HepG2 (cell line): ENCODE measurements at regions not wholly inside any gene's neighbourhood (a gene's known extent, or its start where the extent isn't known, plus 50 kb on each side); places are given as distances from the start of the nearest gene placed in this dataset.

Experiments
- ATAC-seq: fragments of 200-7000 bp; cut with Tn5 transposase; 3 replicates; pipeline ENCODE4 v1.9.1; 2020; ENCODE audit warnings: mild to moderate bottlenecking, moderate library complexity
- BruUV-seq: library from RNA; stranded (reverse); fragments of 400-500 nt; replicated peaks from 2 replicates; lab custom pipeline; 2021; lab: Mats Ljungman, UMichigan
- CTCF ChIA-PET: fragments of 300-600 bp; formaldehyde crosslinking; extraction: SDS; loops from one replicate; lab custom pipeline; 2021; ENCODE audit warnings: low total read pairs, inconsistent platforms, low intra/inter-chr PET ratio; lab: Yijun Ruan, JAX
- POLR2A ChIA-PET: fragments of 350-600 bp; sonication (Branson Sonifier 250); formaldehyde crosslinking; loops from one replicate; lab custom pipeline; 2020; ENCODE audit warnings: antibody characterized with exemption, inconsistent platforms; lab: Yijun Ruan, JAX
- DNase-seq: peaks from one replicate; pipeline ENCODE4 v3.0.0-alpha.2; 2015; ENCODE audit warnings: low spot score
- FAIRE-seq: peaks from 3 replicates; lab custom pipeline; 2011; peaks lifted over from hg19 to GRCh38; lab: Jason Lieb, UNC
- H2AFZ ChIP-seq: one replicate; pipeline ENCODE4 v1.6.1; 2011; ENCODE audit warnings: low read length, inconsistent platforms
- H3K27ac ChIP-seq: fragments of 300-600 bp; 3 replicates; pipeline ENCODE4 v1.8.0; 2011; ENCODE audit warnings: mixed run types, mild to moderate bottlenecking, mixed read lengths, low read length, inconsistent platforms; ENCODE audit not compliant: insufficient read depth; ENCODE audit errors: extremely low read length
- H3K27me3 ChIP-seq, 2 experiments: fragments of 200-600 bp in 1 of 2; 2 replicates in 1 of 2; 3 replicates in 1 of 2; pipeline versions ENCODE4 v1.6.0 to v1.8.0; 2011; ENCODE audit warnings: low read length in 2 of 2, mild to moderate bottlenecking in 2 of 2, moderate library complexity in 2 of 2, inconsistent platforms in 1 of 2; ENCODE audit not compliant: insufficient read depth in 2 of 2, control insufficient read depth in 1 of 2
- H3K36me3 ChIP-seq, 2 experiments: fragments of 200-600 bp in 1 of 2; replicated peaks in 1 of 2; 2 replicates in 1 of 2; 3 replicates in 1 of 2; pipeline versions ENCODE4 v1.5.1 to v1.8.0; 2011; ENCODE audit warnings: low read length in 2 of 2, inconsistent platforms in 1 of 2; ENCODE audit not compliant: insufficient read depth in 2 of 2, control insufficient read depth in 1 of 2
- H3K4me1 ChIP-seq: 2 replicates; pipeline ENCODE4 v1.5.1; 2012; ENCODE audit warnings: low read length, inconsistent platforms; ENCODE audit not compliant: insufficient read depth
- H3K4me2 ChIP-seq: 2 replicates; pipeline ENCODE4 v1.6.0; 2011; ENCODE audit warnings: low read depth, low read length, inconsistent platforms
- H3K4me3 ChIP-seq, 3 experiments: fragments of 200-600 bp in 1 of 3; sonication (generic), shearing (Covaris generic) in 1 of 3; replicated peaks in 1 of 3; 2 replicates each; pipeline ENCODE4 v1.5.1; 2011 to 2016; ENCODE audit warnings: low read length in 3 of 3, inconsistent platforms in 2 of 3, low read depth in 2 of 3, mild to moderate bottlenecking in 2 of 3, control low read depth in 1 of 3, mixed read lengths in 1 of 3; ENCODE audit not compliant: insufficient read depth in 1 of 3
- H3K79me2 ChIP-seq: one replicate; pipeline ENCODE4 v1.6.1; 2011; ENCODE audit warnings: low read length, inconsistent platforms; ENCODE audit not compliant: insufficient read depth
- H3K9ac ChIP-seq: 2 replicates; pipeline ENCODE4 v1.6.0; 2011; ENCODE audit warnings: mild to moderate bottlenecking, low read depth, low read length, inconsistent platforms; ENCODE audit not compliant: insufficient read depth
- H3K9me3 ChIP-seq: 2 replicates; pipeline ENCODE4 v1.5.1; 2012; ENCODE audit warnings: mild to moderate bottlenecking, low read length
- H4K20me1 ChIP-seq: 2 replicates; pipeline ENCODE4 v1.6.0; 2011; ENCODE audit warnings: inconsistent platforms, mild to moderate bottlenecking, low read length, moderate library complexity; ENCODE audit not compliant: insufficient read depth
- CREB1 ChIP-seq, 2 experiments: fragments of 450-650 bp in 1 of 2; IDR thresholded peaks; 2 replicates each; pipeline ENCODE4 v1.6.1; 2016 to 2017; ENCODE audit warnings: control low read depth in 1 of 2, mild to moderate bottlenecking in 1 of 2, missing compliant biosample characterization in 1 of 2, missing genetic modification characterization in 1 of 2
- MBNL3 ChIP-seq: fragments of 250-450 bp; sonication (Bioruptor Pico); conservative IDR thresholded peaks from 2 replicates; pipeline ENCODE4 v1.8.0; 2022; ENCODE audit warnings: mild to moderate bottlenecking, inconsistent platforms
- SMYD3 ChIP-seq: sonication (generic); formaldehyde crosslinking; IDR thresholded peaks from 2 replicates; pipeline ENCODE4 v1.8.1; 2023; ENCODE audit warnings: mild to moderate bottlenecking, missing genetic modification reagents
- SP4 ChIP-seq: sonication (generic); formaldehyde crosslinking; IDR thresholded peaks from 2 replicates; pipeline ENCODE4 v1.8.1; 2023; ENCODE audit warnings: mild to moderate bottlenecking, missing genetic modification reagents
- ZNF264 ChIP-seq: sonication (generic); formaldehyde crosslinking; IDR thresholded peaks from 2 replicates; pipeline ENCODE4 v1.4.0; 2020; ENCODE audit warnings: missing genetic modification reagents
- WGBS: methylation state at CpG from one replicate; pipeline ENCODE4 v1.1.6; 2017; ENCODE audit warnings: low lambda C conversion rate; 5-methylcytosine and 5-hydroxymethylcytosine counted together
- in situ Hi-C: cut with HindIII; loops from 2 replicates; pipeline ENCODE4 v1.10.0; 2017; ENCODE audit warnings: low pct_unique_long_range_greater_than_20kb; ENCODE audit not compliant: extremely low pct_ligation_motif_present
- intact Hi-C: fragments of 100-400 bp; cut with micrococcal nuclease; formaldehyde crosslinking; loops from one replicate; pipeline ENCODE4 v1.10.0; 2022; ENCODE audit not compliant: unreplicated experiment
- TF ChIP-seq, protein P1 (sequence below): sonication (generic); formaldehyde crosslinking; IDR thresholded peaks from 2 replicates; pipeline ENCODE4 v1.5.0; 2020; ENCODE audit warnings: missing genetic modification reagents, mild to moderate bottlenecking, borderline replicate concordance
- TF ChIP-seq, protein P2 (sequence below): sonication (generic); formaldehyde crosslinking; IDR thresholded peaks from 2 replicates; pipeline ENCODE4 v1.4.0; 2020; ENCODE audit warnings: mild to moderate bottlenecking, missing genetic modification reagents

DNA sequence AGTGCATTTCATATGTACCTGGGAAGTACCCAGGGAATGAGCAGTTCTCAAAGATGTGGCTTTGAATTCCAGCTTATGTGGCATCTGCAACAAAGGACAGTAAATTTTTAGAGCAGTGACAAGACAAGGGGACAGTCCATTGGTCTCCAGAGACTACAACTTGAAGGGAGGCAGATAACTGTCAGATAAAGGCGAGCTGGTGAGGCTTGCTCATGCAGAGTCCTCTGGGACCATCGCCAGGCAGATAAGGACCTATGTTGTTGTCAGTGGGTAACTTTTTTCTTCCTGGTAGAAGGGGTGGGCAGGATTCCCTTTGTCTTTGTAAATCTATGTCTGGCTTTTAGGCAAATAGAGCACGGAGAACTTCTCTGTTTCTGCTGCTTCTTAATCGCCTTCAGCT, 120.2 kb downstream of the ICE1 start:
- intact Hi-C loops (no loop called here), in situ Hi-C loops (no loop called here)
- FAIRE-seq: no peak
- POLR2A ChIA-PET: no interaction called here
- no peak overlapping the region for H3K27ac ChIP-seq
- H3K27me3 ChIP-seq: peaks cover 0 to under 1% of the 10 kb centered on the region in 2 experiments; a peak in 2 of 5 replicates
- no peak for DNase-seq
- BruUV-seq: no TSS peak
- no peak overlapping the region for H3K4me2 ChIP-seq
- no peak for TF ChIP-seq SMYD3 (CRISPR knock-in tag)
- no peaks in the 10 kb centered on the region for H3K9me3 ChIP-seq
- H3K9ac ChIP-seq: no peak overlapping the region
- no peaks in the 10 kb centered on the region for H4K20me1 ChIP-seq
- ATAC-seq: no peak
- H2AFZ ChIP-seq: no peak overlapping the region
- no peaks in the 10 kb centered on the region for H3K36me3 ChIP-seq
- CTCF ChIA-PET: no interaction called here
- H3K4me1 ChIP-seq: peaks cover 9% of the 10 kb centered on the region
- no peaks in the 10 kb centered on the region for H3K79me2 ChIP-seq
- WGBS: 30% methylated on average over 4 of the region's 4 CpGs
- no peak overlapping the region for H3K4me3 ChIP-seq

DNA sequence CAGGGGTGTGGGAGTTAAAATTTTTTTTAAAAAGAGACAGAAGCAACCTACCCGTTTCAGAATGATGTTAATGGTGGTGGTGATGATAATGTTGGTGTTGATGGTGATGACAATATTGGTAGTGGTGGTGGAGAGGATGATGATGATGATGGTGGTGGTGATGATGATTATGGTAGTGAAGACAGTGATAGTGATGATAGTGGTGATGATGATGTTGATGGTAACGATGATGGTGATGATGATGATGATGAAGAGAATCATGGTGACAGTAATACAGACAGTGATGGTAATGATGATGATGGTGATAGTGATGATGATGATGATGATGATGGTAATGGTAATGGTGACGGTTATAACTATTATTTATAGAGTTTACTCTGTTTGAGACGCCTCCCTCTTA, 117.6 kb downstream of the ICE1 start:
- Histone ChIP-seq H3K79me2 (no peaks in the 10 kb centered on the region), H3K9ac (no peak overlapping the region), H3K9me3 (no peaks in the 10 kb centered on the region), H3K36me3 (no peaks in the 10 kb centered on the region), H2AFZ (no peak overlapping the region), H3K4me2 (no peak overlapping the region), H3K27ac (no peak overlapping the region), H3K27me3 (peaks cover 1 to 25% of the 10 kb centered on the region in 2 experiments; a peak in 4 of 5 replicates), H3K4me1 (peaks cover 9% of the 10 kb centered on the region), H4K20me1 (no peaks in the 10 kb centered on the region), H3K4me3 (no peak overlapping the region)
- ChIA-PET POLR2A (no interaction called here), CTCF (no interaction called here)
- FAIRE-seq (no peak), DNase-seq (no peak), ATAC-seq (no peak)
- WGBS: 1% methylated on average over 4 of the region's 4 CpGs
- in situ Hi-C loops (no loop called here), intact Hi-C loops (no loop called here)
- TF ChIP-seq, protein P1, sequence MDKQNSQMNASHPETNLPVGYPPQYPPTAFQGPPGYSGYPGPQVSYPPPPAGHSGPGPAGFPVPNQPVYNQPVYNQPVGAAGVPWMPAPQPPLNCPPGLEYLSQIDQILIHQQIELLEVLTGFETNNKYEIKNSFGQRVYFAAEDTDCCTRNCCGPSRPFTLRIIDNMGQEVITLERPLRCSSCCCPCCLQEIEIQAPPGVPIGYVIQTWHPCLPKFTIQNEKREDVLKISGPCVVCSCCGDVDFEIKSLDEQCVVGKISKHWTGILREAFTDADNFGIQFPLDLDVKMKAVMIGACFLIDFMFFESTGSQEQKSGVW (CRISPR knock-in tag): no peak
- TF ChIP-seq CREB1 (IDR thresholded peaks at IDR 0.05) (peak; percentile 95), CREB1 (CRISPR knock-in tag; IDR thresholded peaks at IDR 0.05) (no peak), MBNL3 (CRISPR knock-in tag) (no peak), ZNF264 (CRISPR knock-in tag) (no peak), SP4 (CRISPR knock-in tag) (no peak)
- TF ChIP-seq, protein P2, sequence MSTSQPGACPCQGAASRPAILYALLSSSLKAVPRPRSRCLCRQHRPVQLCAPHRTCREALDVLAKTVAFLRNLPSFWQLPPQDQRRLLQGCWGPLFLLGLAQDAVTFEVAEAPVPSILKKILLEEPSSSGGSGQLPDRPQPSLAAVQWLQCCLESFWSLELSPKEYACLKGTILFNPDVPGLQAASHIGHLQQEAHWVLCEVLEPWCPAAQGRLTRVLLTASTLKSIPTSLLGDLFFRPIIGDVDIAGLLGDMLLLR (CRISPR knock-in tag): no peak
- no TSS peak for BruUV-seq
